ENCODE measurements at regions not wholly inside any gene's neighbourhood (a gene's known extent, or its start where the extent isn't known, plus 50 kb on each side); places are given as distances from the start of the nearest gene placed in this dataset.
"Not testable (repeated sequence)": the region's sequence is repeated elsewhere in the genome, so short reads cannot be mapped to it uniquely, and the experiment has no call there.

- H3K4me1 Mint-ChIP-seq: no peaks in the 10 kb centered on the region
- no peaks in the 10 kb centered on the region for H3K36me3 Mint-ChIP-seq (ENCODE audit: low read depth)
- no peak overlapping the region for H3K4me3 Mint-ChIP-seq
- no peak overlapping the region for H3K27ac Mint-ChIP-seq
- TF ChIP-seq, protein P1, sequence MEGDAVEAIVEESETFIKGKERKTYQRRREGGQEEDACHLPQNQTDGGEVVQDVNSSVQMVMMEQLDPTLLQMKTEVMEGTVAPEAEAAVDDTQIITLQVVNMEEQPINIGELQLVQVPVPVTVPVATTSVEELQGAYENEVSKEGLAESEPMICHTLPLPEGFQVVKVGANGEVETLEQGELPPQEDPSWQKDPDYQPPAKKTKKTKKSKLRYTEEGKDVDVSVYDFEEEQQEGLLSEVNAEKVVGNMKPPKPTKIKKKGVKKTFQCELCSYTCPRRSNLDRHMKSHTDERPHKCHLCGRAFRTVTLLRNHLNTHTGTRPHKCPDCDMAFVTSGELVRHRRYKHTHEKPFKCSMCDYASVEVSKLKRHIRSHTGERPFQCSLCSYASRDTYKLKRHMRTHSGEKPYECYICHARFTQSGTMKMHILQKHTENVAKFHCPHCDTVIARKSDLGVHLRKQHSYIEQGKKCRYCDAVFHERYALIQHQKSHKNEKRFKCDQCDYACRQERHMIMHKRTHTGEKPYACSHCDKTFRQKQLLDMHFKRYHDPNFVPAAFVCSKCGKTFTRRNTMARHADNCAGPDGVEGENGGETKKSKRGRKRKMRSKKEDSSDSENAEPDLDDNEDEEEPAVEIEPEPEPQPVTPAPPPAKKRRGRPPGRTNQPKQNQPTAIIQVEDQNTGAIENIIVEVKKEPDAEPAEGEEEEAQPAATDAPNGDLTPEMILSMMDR (IDR thresholded peaks at IDR 0.05; ENCODE audit: unreplicated experiment in 3 of 3): no peak
- H3K9me3 Mint-ChIP-seq: no peaks in the 10 kb centered on the region
- no peaks in the 10 kb centered on the region for H3K27me3 Mint-ChIP-seq (ENCODE audit: low read depth)
Observed at GRCh38 chr6:68544450-68544849, 90.6 kb upstream of the ADGRB3 start.

DNA sequence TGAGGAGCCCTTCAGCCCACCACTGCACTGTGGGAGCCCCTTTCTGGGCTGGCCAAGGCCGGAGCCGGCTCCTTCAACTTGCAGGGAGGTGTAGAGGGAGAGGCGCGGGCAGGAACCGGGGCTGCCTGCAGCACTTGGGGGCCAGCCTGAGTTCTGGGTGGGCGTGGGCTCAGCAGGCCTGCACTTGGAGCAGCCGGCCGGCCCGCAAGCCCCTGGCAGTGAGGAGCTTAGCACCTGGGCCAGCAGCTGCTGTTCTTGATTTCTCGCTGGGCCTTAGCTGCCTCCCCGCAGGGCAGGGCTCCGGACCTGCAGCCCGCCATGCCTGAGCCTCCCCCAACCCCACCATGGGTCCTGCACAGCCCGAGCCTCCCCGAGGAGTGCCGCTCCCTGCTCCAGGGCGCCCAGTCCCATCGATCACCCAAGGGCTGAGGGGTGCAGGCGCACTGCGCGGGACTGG, 101.7 kb upstream of the ADGRB3 start:
- Mint-ChIP-seq H3K4me3 (no peak overlapping the region), H3K36me3 (ENCODE audit: low read depth) (no peaks in the 10 kb centered on the region), H3K27ac (no peak overlapping the region), H3K4me1 (no peaks in the 10 kb centered on the region), H3K27me3 (ENCODE audit: low read depth) (no peaks in the 10 kb centered on the region), H3K9me3 (no peaks in the 10 kb centered on the region)
- TF ChIP-seq, protein P1 (IDR thresholded peaks at IDR 0.05; ENCODE audit: unreplicated experiment in 3 of 3): no peak

- Mint-ChIP-seq H3K4me1 (no peaks in the 10 kb centered on the region), H3K27me3 (ENCODE audit: low read depth) (no peaks in the 10 kb centered on the region), H3K4me3 (no peak overlapping the region), H3K9me3 (peaks cover 5% of the 10 kb centered on the region), H3K36me3 (ENCODE audit: low read depth) (no peaks in the 10 kb centered on the region), H3K27ac (no peak overlapping the region)
- TF ChIP-seq, protein P1 (IDR thresholded peaks at IDR 0.05; ENCODE audit: unreplicated experiment in 3 of 3): no peak
Observed at GRCh38 chr6:68527691-68528090, 107.4 kb upstream of the ADGRB3 start.

DNA sequence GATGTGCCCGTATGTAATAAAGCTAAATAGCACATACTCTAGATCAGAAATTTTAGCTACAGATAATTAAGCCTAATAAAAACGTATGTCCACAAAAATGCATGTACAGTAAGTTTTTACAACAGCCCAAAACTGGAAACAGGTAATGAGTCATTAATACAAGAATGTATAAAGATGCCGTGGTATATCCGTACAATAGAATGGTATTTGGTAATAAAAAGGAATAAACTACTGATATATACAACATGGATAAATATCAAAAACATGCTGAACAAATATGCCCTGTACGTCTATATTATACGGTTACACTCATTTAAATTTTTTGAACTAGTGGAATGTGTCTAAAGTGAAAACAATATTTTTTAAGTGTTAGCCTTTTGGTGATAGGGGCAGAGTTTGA, 128.2 kb upstream of the ADGRB3 start:
- Mint-ChIP-seq H3K36me3 (ENCODE audit: low read depth) (no peaks in the 10 kb centered on the region), H3K4me1 (no peaks in the 10 kb centered on the region), H3K27ac (no peak overlapping the region), H3K9me3 (no peaks in the 10 kb centered on the region), H3K27me3 (ENCODE audit: low read depth) (no peaks in the 10 kb centered on the region), H3K4me3 (no peak overlapping the region)
- TF ChIP-seq, protein P1 (IDR thresholded peaks at IDR 0.05; ENCODE audit: unreplicated experiment in 3 of 3): no peak

GRCh38 chr6:68502946-68503345, 132.1 kb upstream of the ADGRB3 start:
- no peak overlapping the region for H3K4me3 Mint-ChIP-seq
- H3K9me3 Mint-ChIP-seq: no peaks in the 10 kb centered on the region
- no peaks in the 10 kb centered on the region for H3K27me3 Mint-ChIP-seq (ENCODE audit: low read depth)
- H3K4me1 Mint-ChIP-seq: no peaks in the 10 kb centered on the region
- H3K36me3 Mint-ChIP-seq (ENCODE audit: low read depth): no peaks in the 10 kb centered on the region
- H3K27ac Mint-ChIP-seq: no peak overlapping the region
- TF ChIP-seq, protein P1 (IDR thresholded peaks at IDR 0.05; ENCODE audit: unreplicated experiment in 3 of 3): no peak

DNA sequence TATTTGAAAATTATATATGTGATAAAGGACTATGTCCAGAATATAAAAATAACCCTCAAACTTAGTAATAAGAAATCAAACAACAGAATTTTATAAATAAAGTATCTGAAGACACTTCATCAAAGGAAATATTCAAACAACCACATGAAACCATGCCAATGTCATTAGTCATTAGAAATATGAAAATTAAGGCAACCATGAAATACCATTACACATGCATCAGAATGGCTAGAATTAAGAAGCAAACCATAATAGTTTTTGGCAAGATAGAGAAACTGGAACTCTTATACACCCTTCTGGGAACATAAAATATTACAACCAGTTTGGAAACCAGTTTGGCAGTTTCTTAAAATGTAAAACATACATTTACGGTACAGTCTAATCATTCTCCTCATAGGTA, 137.2 kb upstream of the ADGRB3 start:
- Mint-ChIP-seq H3K9me3 (peaks cover 10% of the 10 kb centered on the region), H3K4me3 (no peak overlapping the region), H3K27me3 (ENCODE audit: low read depth) (no peaks in the 10 kb centered on the region), H3K4me1 (no peaks in the 10 kb centered on the region), H3K36me3 (ENCODE audit: low read depth) (no peaks in the 10 kb centered on the region), H3K27ac (no peak overlapping the region)
- TF ChIP-seq, protein P1 (IDR thresholded peaks at IDR 0.05; ENCODE audit: unreplicated experiment in 3 of 3): no peak

GRCh38 chr6:68494880-68495279, 140.2 kb upstream of the ADGRB3 start:
- not testable (repeated sequence) for H3K36me3 Mint-ChIP-seq (ENCODE audit: low read depth); H3K4me3 Mint-ChIP-seq; H3K27me3 Mint-ChIP-seq (ENCODE audit: low read depth); H3K27ac Mint-ChIP-seq; H3K4me1 Mint-ChIP-seq
- peaks cover 11% of the 10 kb centered on the region for H3K9me3 Mint-ChIP-seq

Measured in nephron (organoid).